Neutrophil (primary cell): ENCODE measurements at regions not wholly inside any gene's neighbourhood (a gene's known extent, or its start where the extent isn't known, plus 50 kb on each side); places are given as distances from the start of the nearest gene placed in this dataset.
"Not testable (repeated sequence)": the region's sequence is repeated elsewhere in the genome, so short reads cannot be mapped to it uniquely, and the experiment has no call there.

ENCODE experiments used
- H3K27ac ChIP-seq: fragments of 200-600 bp; sonication (generic); 2 replicates; pipeline ENCODE4 v1.5.1; 2016; ENCODE audit warnings: mild to moderate bottlenecking, moderate library complexity
- H3K27me3 ChIP-seq: fragments of 200-600 bp; sonication (generic); 2 replicates; pipeline ENCODE4 v1.6.0; 2016; ENCODE audit warnings: mild to moderate bottlenecking
- H3K36me3 ChIP-seq: fragments of 200-600 bp; sonication (generic); 2 replicates; pipeline ENCODE4 v1.5.1; 2017
- H3K4me1 ChIP-seq, 2 experiments: fragments of 200-600 bp in 1 of 2; sonication (generic) in 1 of 2; 1 replicate in 1 of 2; 2 replicates in 1 of 2; pipeline versions ENCODE4 v1.5.1 to v1.6.1; 2013 to 2016; ENCODE audit warnings: low read depth in 1 of 2, low read length in 1 of 2, mild to moderate bottlenecking in 1 of 2, moderate library complexity in 1 of 2; ENCODE audit not compliant: control insufficient read depth in 1 of 2, insufficient read depth in 1 of 2
- H3K4me3 ChIP-seq, 2 experiments: fragments of 200-600 bp in 1 of 2; sonication (generic) in 1 of 2; 1 replicate in 1 of 2; 2 replicates in 1 of 2; pipeline ENCODE4 v1.5.1; 2013 to 2016; ENCODE audit warnings: low read depth in 1 of 2, low read length in 1 of 2, mild to moderate bottlenecking in 1 of 2, moderate library complexity in 1 of 2
- H3K9me3 ChIP-seq: fragments of 200-600 bp; sonication (generic); 2 replicates; pipeline ENCODE4 v1.5.1; 2016
- TF ChIP-seq, protein P1 (sequence below): fragments of 200-600 bp; sonication (generic); IDR thresholded peaks from 2 replicates; pipeline ENCODE4 v1.5.1; 2016; ENCODE audit warnings: antibody characterized with exemption

DNA sequence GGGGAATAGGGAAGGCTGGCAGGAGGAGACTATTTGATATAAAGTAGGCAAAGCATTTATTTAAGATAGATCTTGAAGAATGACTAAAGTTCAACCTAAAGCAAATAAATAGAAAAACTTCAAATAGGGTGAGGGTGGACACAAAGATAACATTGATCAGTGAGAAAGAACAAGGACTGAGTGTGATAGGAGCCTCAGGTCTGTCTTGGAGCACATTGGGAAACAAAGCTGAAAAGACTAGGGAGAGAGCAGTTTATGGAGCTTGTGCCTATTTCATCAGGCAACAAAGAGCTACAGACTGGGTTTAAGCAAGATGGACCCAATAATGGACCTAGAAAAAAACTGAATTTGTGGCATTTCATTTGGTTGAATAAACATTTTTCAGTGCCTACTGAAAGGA is 425.6 kb downstream of the SMARCA1 start:
- no peaks in the 10 kb centered on the region for H3K36me3 ChIP-seq
- H3K27me3 ChIP-seq: no peaks in the 10 kb centered on the region
- H3K4me1 ChIP-seq: no peaks in the 10 kb centered on the region
- H3K27ac ChIP-seq: no peak overlapping the region
- H3K9me3 ChIP-seq: no peaks in the 10 kb centered on the region
- no peak overlapping the region for H3K4me3 ChIP-seq
- TF ChIP-seq, protein P1, sequence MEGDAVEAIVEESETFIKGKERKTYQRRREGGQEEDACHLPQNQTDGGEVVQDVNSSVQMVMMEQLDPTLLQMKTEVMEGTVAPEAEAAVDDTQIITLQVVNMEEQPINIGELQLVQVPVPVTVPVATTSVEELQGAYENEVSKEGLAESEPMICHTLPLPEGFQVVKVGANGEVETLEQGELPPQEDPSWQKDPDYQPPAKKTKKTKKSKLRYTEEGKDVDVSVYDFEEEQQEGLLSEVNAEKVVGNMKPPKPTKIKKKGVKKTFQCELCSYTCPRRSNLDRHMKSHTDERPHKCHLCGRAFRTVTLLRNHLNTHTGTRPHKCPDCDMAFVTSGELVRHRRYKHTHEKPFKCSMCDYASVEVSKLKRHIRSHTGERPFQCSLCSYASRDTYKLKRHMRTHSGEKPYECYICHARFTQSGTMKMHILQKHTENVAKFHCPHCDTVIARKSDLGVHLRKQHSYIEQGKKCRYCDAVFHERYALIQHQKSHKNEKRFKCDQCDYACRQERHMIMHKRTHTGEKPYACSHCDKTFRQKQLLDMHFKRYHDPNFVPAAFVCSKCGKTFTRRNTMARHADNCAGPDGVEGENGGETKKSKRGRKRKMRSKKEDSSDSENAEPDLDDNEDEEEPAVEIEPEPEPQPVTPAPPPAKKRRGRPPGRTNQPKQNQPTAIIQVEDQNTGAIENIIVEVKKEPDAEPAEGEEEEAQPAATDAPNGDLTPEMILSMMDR: no peak

GRCh38 chrX:129093706-129094105 is 429.6 kb downstream of the SMARCA1 start:
- Histone ChIP-seq H3K36me3 (no peaks in the 10 kb centered on the region), H3K9me3 (no peaks in the 10 kb centered on the region), H3K4me3 (no peak overlapping the region), H3K27me3 (no peaks in the 10 kb centered on the region), H3K4me1 (no peaks in the 10 kb centered on the region), H3K27ac (no peak overlapping the region)
- TF ChIP-seq, protein P1: no peak

GRCh38 chrX:129092757-129093156 is 430.5 kb downstream of the SMARCA1 start:
- Histone ChIP-seq H3K9me3 (no peaks in the 10 kb centered on the region), H3K36me3 (no peaks in the 10 kb centered on the region), H3K27ac (no peak overlapping the region), H3K27me3 (no peaks in the 10 kb centered on the region), H3K4me3 (no peak overlapping the region), H3K4me1 (no peaks in the 10 kb centered on the region)
- TF ChIP-seq, protein P1: no peak

DNA sequence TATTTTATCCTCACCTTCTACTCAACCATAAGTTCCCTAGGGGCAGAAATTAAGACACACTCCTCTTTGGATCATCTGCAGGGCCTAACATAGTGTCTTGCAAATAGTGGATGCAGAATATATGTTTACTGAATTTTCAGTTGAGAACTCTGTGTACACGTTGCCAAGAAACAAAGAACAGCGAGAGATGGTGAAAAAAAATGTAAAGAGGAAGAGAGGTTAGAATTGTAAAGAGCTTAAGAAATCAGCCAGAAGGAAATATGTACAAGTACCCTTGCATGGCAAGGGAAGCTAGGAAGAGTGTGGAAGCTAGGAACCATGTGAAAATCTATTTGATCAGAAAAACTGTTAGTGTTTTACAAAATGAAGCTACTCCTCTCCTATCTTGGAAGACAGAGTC is 431.0 kb downstream of the SMARCA1 start:
- Histone ChIP-seq H3K4me1 (no peaks in the 10 kb centered on the region), H3K9me3 (no peaks in the 10 kb centered on the region), H3K36me3 (no peaks in the 10 kb centered on the region), H3K27me3 (no peaks in the 10 kb centered on the region), H3K27ac (no peak overlapping the region), H3K4me3 (no peak overlapping the region)
- TF ChIP-seq, protein P1: no peak

- TF ChIP-seq, protein P1: no peak
- Histone ChIP-seq H3K36me3 (no peaks in the 10 kb centered on the region), H3K4me1 (no peaks in the 10 kb centered on the region), H3K4me3 (no peak overlapping the region), H3K27me3 (no peaks in the 10 kb centered on the region), H3K9me3 (no peaks in the 10 kb centered on the region), H3K27ac (no peak overlapping the region)
These were observed 432.2 kb downstream of the SMARCA1 start for GRCh38 chrX:129091097-129091496.

GRCh38 chrX:129086802-129087201 is 436.5 kb downstream of the SMARCA1 start:
- Histone ChIP-seq H3K4me3 (no peak overlapping the region), H3K27me3 (no peaks in the 10 kb centered on the region), H3K4me1 (no peaks in the 10 kb centered on the region), H3K27ac (no peak overlapping the region), H3K9me3 (no peaks in the 10 kb centered on the region), H3K36me3 (no peaks in the 10 kb centered on the region)
- TF ChIP-seq, protein P1: no peak

DNA sequence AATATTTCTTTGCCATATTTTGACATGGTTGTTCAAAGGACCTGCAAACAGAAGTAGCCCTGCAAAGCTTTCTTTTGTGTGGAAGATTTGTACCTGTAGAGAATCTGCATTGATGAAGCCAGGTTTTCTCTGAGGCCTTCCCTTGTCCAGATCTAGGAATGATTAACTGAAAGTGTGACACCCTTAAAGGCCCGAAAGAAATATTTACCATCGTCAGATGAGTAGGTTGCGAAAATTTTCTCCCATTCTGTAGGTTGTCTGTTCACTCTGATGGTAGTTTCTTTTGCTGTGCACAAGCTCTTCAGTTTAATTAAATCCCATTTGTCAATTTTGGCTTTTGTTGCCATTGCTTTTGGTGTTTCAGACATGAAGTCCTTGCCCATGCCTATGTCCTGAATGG is 439.0 kb downstream of the SMARCA1 start:
- not testable (repeated sequence) for H3K36me3 ChIP-seq, H3K9me3 ChIP-seq, H3K4me1 ChIP-seq, H3K27ac ChIP-seq, H3K27me3 ChIP-seq, H3K4me3 ChIP-seq
